K562 (cell line): ENCODE measurements at regions not wholly inside any gene's neighbourhood (a gene's known extent, or its start where the extent isn't known, plus 50 kb on each side); places are given as distances from the start of the nearest gene placed in this dataset.

Experiments used
- ARID3A ChIP-seq: IDR thresholded peaks from 2 replicates; pipeline ENCODE4 v1.6.1; 2012; ENCODE audit warnings: low read depth, low read length, improper control_type of control experiment, borderline replicate concordance
- CBFB ChIP-seq: sonication (generic); formaldehyde crosslinking; IDR thresholded peaks from 2 replicates; pipeline ENCODE4 v1.4.0; 2020; ENCODE audit warnings: mild to moderate bottlenecking, missing genetic modification reagents
- CGGBP1 ChIP-seq: fragments of 250-450 bp; sonication (Bioruptor Pico); IDR thresholded peaks from 2 replicates; pipeline ENCODE4 v1.9.0; 2021; ENCODE audit warnings: mild to moderate bottlenecking
- DEAF1 ChIP-seq: fragments of 450-650 bp; formaldehyde crosslinking; IDR thresholded peaks from 2 replicates; pipeline ENCODE4 v1.4.0; 2020; ENCODE audit warnings: mild to moderate bottlenecking, moderate library complexity
- E2F3 ChIP-seq: fragments of 250-450 bp; sonication (Bioruptor Pico); IDR thresholded peaks from 2 replicates; pipeline ENCODE4 v1.4.0; 2020; ENCODE audit warnings: mild to moderate bottlenecking
- EWSR1 ChIP-seq: fragments of 450-650 bp; IDR thresholded peaks from 2 replicates; pipeline ENCODE4 v1.6.1; 2018; ENCODE audit warnings: borderline replicate concordance, mild to moderate bottlenecking, low read depth, moderate library complexity; ENCODE audit not compliant: partially characterized antibody
- HDAC8 ChIP-seq: fragments of 450-650 bp; IDR thresholded peaks from 2 replicates; pipeline ENCODE4 v1.6.1; 2016; ENCODE audit warnings: mild to moderate bottlenecking, missing genetic modification characterization, moderate library complexity, missing compliant biosample characterization
- NFIC ChIP-seq: fragments of 450-650 bp; IDR thresholded peaks from 2 replicates; pipeline ENCODE4 v1.6.1; 2017; ENCODE audit warnings: mild to moderate bottlenecking, inconsistent platforms
- PHF20 ChIP-seq: fragments of 450-650 bp; IDR thresholded peaks from 2 replicates; pipeline ENCODE4 v1.6.1; 2018; ENCODE audit not compliant: partially characterized antibody
- SIRT6 ChIP-seq: IDR thresholded peaks from one replicate; pipeline ENCODE4 v1.6.1; 2012; ENCODE audit warnings: low read depth, mild to moderate bottlenecking, control low read depth, inconsistent platforms, low read length, moderate library complexity
- YY1 ChIP-seq, 3 experiments: IDR thresholded peaks; 2 replicates each; pipeline ENCODE4 v1.6.1; 2011; ENCODE audit warnings: low read length in 2 of 3, mild to moderate bottlenecking in 2 of 3, moderate library complexity in 2 of 3, borderline replicate concordance in 1 of 3, control low read depth in 1 of 3, low read depth in 1 of 3; ENCODE audit not compliant: insufficient read depth in 3 of 3, insufficient replicate concordance in 2 of 3, control insufficient read depth in 1 of 3, insufficient read length in 1 of 3; ENCODE audit errors: extremely low read depth in 1 of 3
- ZKSCAN3 ChIP-seq: fragments of 250-450 bp; sonication (Bioruptor Pico); IDR thresholded peaks from 2 replicates; pipeline ENCODE4 v1.4.0; 2020
- ZNF184 ChIP-seq: sonication (generic); formaldehyde crosslinking; IDR thresholded peaks from 2 replicates; pipeline ENCODE4 v1.5.0; 2020; ENCODE audit warnings: missing genetic modification reagents
- ZNF584 ChIP-seq: fragments of 200-800 bp; sonication (Bioruptor generic); IDR thresholded peaks from 2 replicates; pipeline ENCODE4 v1.6.1; 2016; ENCODE audit warnings: low read depth, mild to moderate bottlenecking, missing genetic modification characterization, missing compliant biosample characterization
- TF ChIP-seq, protein P1 (sequence below): sonication (generic); formaldehyde crosslinking; IDR thresholded peaks from 2 replicates; pipeline ENCODE4 v1.8.0; 2023; ENCODE audit warnings: mild to moderate bottlenecking, missing genetic modification reagents
- TF ChIP-seq, protein P2 (sequence below): fragments of 450-650 bp; IDR thresholded peaks from 2 replicates; pipeline ENCODE4 v1.6.1; 2016; ENCODE audit warnings: mild to moderate bottlenecking

DNA sequence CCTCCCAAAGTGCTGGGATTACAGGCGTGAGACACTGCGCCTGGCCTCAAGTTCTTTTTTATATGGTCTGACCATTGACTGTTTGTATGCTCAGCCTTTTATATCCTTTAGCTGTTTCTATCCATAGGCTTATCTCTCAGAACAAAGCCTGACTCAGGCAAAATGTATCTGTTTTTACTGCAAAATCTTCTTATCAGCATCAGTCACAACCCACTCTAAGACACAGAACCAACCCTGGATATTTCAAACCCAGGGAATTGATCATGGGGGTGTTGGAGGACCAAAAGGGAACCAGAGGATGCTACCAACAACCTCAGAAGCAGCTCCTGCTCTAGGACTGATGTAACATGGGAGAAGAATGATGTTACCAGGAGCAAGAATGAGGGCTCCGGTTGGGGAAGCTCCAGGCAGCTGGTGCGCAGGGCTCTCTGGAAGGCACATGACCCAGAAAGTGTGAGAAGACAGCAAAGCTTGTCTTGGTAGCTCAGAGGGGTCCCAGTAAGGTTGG, 75.3 kb upstream of the NCK2 start (continued):
- no peak for TF ChIP-seq DEAF1 (CRISPR knock-in tag)
- no peak for TF ChIP-seq HDAC8 (tag)
- TF ChIP-seq, protein P1, sequence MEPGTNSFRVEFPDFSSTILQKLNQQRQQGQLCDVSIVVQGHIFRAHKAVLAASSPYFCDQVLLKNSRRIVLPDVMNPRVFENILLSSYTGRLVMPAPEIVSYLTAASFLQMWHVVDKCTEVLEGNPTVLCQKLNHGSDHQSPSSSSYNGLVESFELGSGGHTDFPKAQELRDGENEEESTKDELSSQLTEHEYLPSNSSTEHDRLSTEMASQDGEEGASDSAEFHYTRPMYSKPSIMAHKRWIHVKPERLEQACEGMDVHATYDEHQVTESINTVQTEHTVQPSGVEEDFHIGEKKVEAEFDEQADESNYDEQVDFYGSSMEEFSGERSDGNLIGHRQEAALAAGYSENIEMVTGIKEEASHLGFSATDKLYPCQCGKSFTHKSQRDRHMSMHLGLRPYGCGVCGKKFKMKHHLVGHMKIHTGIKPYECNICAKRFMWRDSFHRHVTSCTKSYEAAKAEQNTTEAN (CRISPR knock-in tag) = no peak
- no peak for TF ChIP-seq EWSR1
- TF ChIP-seq CGGBP1 (CRISPR knock-in tag) = no peak
- TF ChIP-seq YY1 (IDR thresholded peaks at IDR 0.05; ENCODE audit: borderline replicate concordance in 1 of 3, control insufficient read depth in 1 of 3, extremely low read depth in 1 of 3, insufficient read depth in 3 of 3, insufficient read length in 1 of 3, insufficient replicate concordance in 2 of 3, low read depth in 1 of 3, low read length in 2 of 3) = no peak
- no peak for TF ChIP-seq SIRT6
- peak; percentile 27; the same call in 1 of the 2 replicates for TF ChIP-seq NFIC
- no peak for TF ChIP-seq ZNF184 (CRISPR knock-in tag)
- 0 out of 2 replicates have a peak, but pooled peaks have one; percentile 66 for TF ChIP-seq ARID3A
- TF ChIP-seq CBFB (CRISPR knock-in tag) = no peak
- TF ChIP-seq, protein P2, sequence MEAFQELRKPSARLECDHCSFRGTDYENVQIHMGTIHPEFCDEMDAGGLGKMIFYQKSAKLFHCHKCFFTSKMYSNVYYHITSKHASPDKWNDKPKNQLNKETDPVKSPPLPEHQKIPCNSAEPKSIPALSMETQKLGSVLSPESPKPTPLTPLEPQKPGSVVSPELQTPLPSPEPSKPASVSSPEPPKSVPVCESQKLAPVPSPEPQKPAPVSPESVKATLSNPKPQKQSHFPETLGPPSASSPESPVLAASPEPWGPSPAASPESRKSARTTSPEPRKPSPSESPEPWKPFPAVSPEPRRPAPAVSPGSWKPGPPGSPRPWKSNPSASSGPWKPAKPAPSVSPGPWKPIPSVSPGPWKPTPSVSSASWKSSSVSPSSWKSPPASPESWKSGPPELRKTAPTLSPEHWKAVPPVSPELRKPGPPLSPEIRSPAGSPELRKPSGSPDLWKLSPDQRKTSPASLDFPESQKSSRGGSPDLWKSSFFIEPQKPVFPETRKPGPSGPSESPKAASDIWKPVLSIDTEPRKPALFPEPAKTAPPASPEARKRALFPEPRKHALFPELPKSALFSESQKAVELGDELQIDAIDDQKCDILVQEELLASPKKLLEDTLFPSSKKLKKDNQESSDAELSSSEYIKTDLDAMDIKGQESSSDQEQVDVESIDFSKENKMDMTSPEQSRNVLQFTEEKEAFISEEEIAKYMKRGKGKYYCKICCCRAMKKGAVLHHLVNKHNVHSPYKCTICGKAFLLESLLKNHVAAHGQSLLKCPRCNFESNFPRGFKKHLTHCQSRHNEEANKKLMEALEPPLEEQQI = no peak
- TF ChIP-seq ZNF584 = peak; percentile 69; the same call in 1 of the 2 replicates
- TF ChIP-seq E2F3 = no peak
- TF ChIP-seq ZKSCAN3 = no peak
- TF ChIP-seq PHF20 = no peak
